Fibroblast of skin of left quadriceps (primary cell): ENCODE measurements at regions not wholly inside any gene's neighbourhood (a gene's known extent, or its start where the extent isn't known, plus 50 kb on each side); places are given as distances from the start of the nearest gene placed in this dataset.
A peak's percentile ranks its signal among the peaks of the same experiment; 100 is the strongest.

Experiments used
- DNase-seq, 2 experiments: peaks; one replicate each; pipeline ENCODE4 v3.0.0-alpha.2; 2013; ENCODE audit warnings: low read depth in 2 of 2

GRCh38 chr5:175805256-175806011, 65.9 kb upstream of the CPLX2 start:
- DNase-seq = no peak

GRCh38 chr5:175808711-175809110, 62.7 kb upstream of the CPLX2 start:
- DNase-seq = no peak

GRCh38 chr5:175809531-175810121, 61.8 kb upstream of the CPLX2 start:
- DNase-seq = peak; percentile 85 to 86

- no peak for DNase-seq
Observed at GRCh38 chr5:175810457-175810856, 60.9 kb upstream of the CPLX2 start.

- no peak for DNase-seq
Observed at GRCh38 chr5:175811589-175811988, 59.8 kb upstream of the CPLX2 start.

GRCh38 chr5:175813943-175814630, 57.3 kb upstream of the CPLX2 start:
- no peak for DNase-seq

GRCh38 chr5:175814691-175815090, 56.7 kb upstream of the CPLX2 start:
- peak; percentile 34 to 35 for DNase-seq

GRCh38 chr5:175815126-175815913, 56.1 kb upstream of the CPLX2 start:
- DNase-seq = no peak

GRCh38 chr5:175816348-175816747, 55.0 kb upstream of the CPLX2 start:
- DNase-seq = no peak

- no peak for DNase-seq
Observed at GRCh38 chr5:175819090-175819425, 52.3 kb upstream of the CPLX2 start.

GRCh38 chr5:175820230-175820629, 51.1 kb upstream of the CPLX2 start:
- no peak for DNase-seq
